HepG2 (cell line): ENCODE measurements at regions not wholly inside any gene's neighbourhood (a gene's known extent, or its start where the extent isn't known, plus 50 kb on each side); places are given as distances from the start of the nearest gene placed in this dataset.

Experiments used
- ATAC-seq: fragments of 200-7000 bp; cut with Tn5 transposase; 3 replicates; pipeline ENCODE4 v1.9.1; 2020; ENCODE audit warnings: mild to moderate bottlenecking, moderate library complexity
- BruUV-seq: library from RNA; stranded (reverse); fragments of 400-500 nt; replicated peaks from 2 replicates; lab custom pipeline; 2021; lab: Mats Ljungman, UMichigan
- CTCF ChIA-PET: fragments of 300-600 bp; formaldehyde crosslinking; extraction: SDS; loops from one replicate; lab custom pipeline; 2021; ENCODE audit warnings: low total read pairs, inconsistent platforms, low intra/inter-chr PET ratio; lab: Yijun Ruan, JAX
- POLR2A ChIA-PET: fragments of 350-600 bp; sonication (Branson Sonifier 250); formaldehyde crosslinking; loops from one replicate; lab custom pipeline; 2020; ENCODE audit warnings: antibody characterized with exemption, inconsistent platforms; lab: Yijun Ruan, JAX
- DNase-seq: peaks from one replicate; pipeline ENCODE4 v3.0.0-alpha.2; 2015; ENCODE audit warnings: low spot score
- FAIRE-seq: peaks from 3 replicates; lab custom pipeline; 2011; peaks lifted over from hg19 to GRCh38; lab: Jason Lieb, UNC
- H2AFZ ChIP-seq: one replicate; pipeline ENCODE4 v1.6.1; 2011; ENCODE audit warnings: low read length, inconsistent platforms
- H3K27ac ChIP-seq: fragments of 300-600 bp; 3 replicates; pipeline ENCODE4 v1.8.0; 2011; ENCODE audit warnings: mixed run types, mild to moderate bottlenecking, mixed read lengths, low read length, inconsistent platforms; ENCODE audit not compliant: insufficient read depth; ENCODE audit errors: extremely low read length
- H3K27me3 ChIP-seq, 2 experiments: fragments of 200-600 bp in 1 of 2; 2 replicates in 1 of 2; 3 replicates in 1 of 2; pipeline versions ENCODE4 v1.6.0 to v1.8.0; 2011; ENCODE audit warnings: low read length in 2 of 2, mild to moderate bottlenecking in 2 of 2, moderate library complexity in 2 of 2, inconsistent platforms in 1 of 2; ENCODE audit not compliant: insufficient read depth in 2 of 2, control insufficient read depth in 1 of 2
- H3K36me3 ChIP-seq, 2 experiments: fragments of 200-600 bp in 1 of 2; replicated peaks in 1 of 2; 2 replicates in 1 of 2; 3 replicates in 1 of 2; pipeline versions ENCODE4 v1.5.1 to v1.8.0; 2011; ENCODE audit warnings: low read length in 2 of 2, inconsistent platforms in 1 of 2; ENCODE audit not compliant: insufficient read depth in 2 of 2, control insufficient read depth in 1 of 2
- H3K4me1 ChIP-seq: 2 replicates; pipeline ENCODE4 v1.5.1; 2012; ENCODE audit warnings: low read length, inconsistent platforms; ENCODE audit not compliant: insufficient read depth
- H3K4me2 ChIP-seq: 2 replicates; pipeline ENCODE4 v1.6.0; 2011; ENCODE audit warnings: low read depth, low read length, inconsistent platforms
- H3K4me3 ChIP-seq, 3 experiments: fragments of 200-600 bp in 1 of 3; sonication (generic), shearing (Covaris generic) in 1 of 3; replicated peaks in 1 of 3; 2 replicates each; pipeline ENCODE4 v1.5.1; 2011 to 2016; ENCODE audit warnings: low read length in 3 of 3, inconsistent platforms in 2 of 3, low read depth in 2 of 3, mild to moderate bottlenecking in 2 of 3, control low read depth in 1 of 3, mixed read lengths in 1 of 3; ENCODE audit not compliant: insufficient read depth in 1 of 3
- H3K79me2 ChIP-seq: one replicate; pipeline ENCODE4 v1.6.1; 2011; ENCODE audit warnings: low read length, inconsistent platforms; ENCODE audit not compliant: insufficient read depth
- H3K9ac ChIP-seq: 2 replicates; pipeline ENCODE4 v1.6.0; 2011; ENCODE audit warnings: mild to moderate bottlenecking, low read depth, low read length, inconsistent platforms; ENCODE audit not compliant: insufficient read depth
- H3K9me3 ChIP-seq: 2 replicates; pipeline ENCODE4 v1.5.1; 2012; ENCODE audit warnings: mild to moderate bottlenecking, low read length
- H4K20me1 ChIP-seq: 2 replicates; pipeline ENCODE4 v1.6.0; 2011; ENCODE audit warnings: inconsistent platforms, mild to moderate bottlenecking, low read length, moderate library complexity; ENCODE audit not compliant: insufficient read depth
- CEBPB ChIP-seq: IDR thresholded peaks from 2 replicates; pipeline ENCODE4 v1.6.1; 2011; ENCODE audit warnings: low read depth, low read length, improper control_type of control experiment, borderline replicate concordance
- CEBPG ChIP-seq: IDR thresholded peaks from 2 replicates; pipeline ENCODE4 v1.6.1; 2016
- CTCF ChIP-seq: sonication (generic); formaldehyde crosslinking; IDR thresholded peaks from 2 replicates; pipeline ENCODE4 v1.5.0; 2020; ENCODE audit warnings: mild to moderate bottlenecking, missing genetic modification reagents, moderate library complexity
- ELF3 ChIP-seq: IDR thresholded peaks from 2 replicates; pipeline ENCODE4 v1.6.1; 2016; ENCODE audit warnings: missing genetic modification reagents, missing compliant biosample characterization
- FOSL2 ChIP-seq: sonication (generic); formaldehyde crosslinking; IDR thresholded peaks from 2 replicates; pipeline ENCODE4 v1.4.0; 2020; ENCODE audit warnings: missing genetic modification reagents
- FOXJ3 ChIP-seq: sonication (generic); formaldehyde crosslinking; IDR thresholded peaks from 2 replicates; pipeline ENCODE4 v1.4.0; 2020; ENCODE audit warnings: missing genetic modification reagents, mild to moderate bottlenecking, borderline replicate concordance
- GATAD2A ChIP-seq: IDR thresholded peaks from 2 replicates; pipeline ENCODE4 v1.6.1; 2016
- HMGXB4 ChIP-seq, 2 experiments: sonication (generic) in 1 of 2; formaldehyde crosslinking in 1 of 2; IDR thresholded peaks; 2 replicates each; pipeline versions ENCODE4 v1.4.0 to v1.6.1; 2018 to 2020; ENCODE audit warnings: missing genetic modification reagents in 2 of 2, borderline replicate concordance in 1 of 2, low read depth in 1 of 2, mild to moderate bottlenecking in 1 of 2, missing biosample characterization in 1 of 2
- HNRNPK ChIP-seq: fragments of 200-400 bp; formaldehyde crosslinking; IDR thresholded peaks from 2 replicates; pipeline ENCODE4 v1.6.1; 2018; ENCODE audit warnings: low read length, low read depth, moderate library complexity, mild to moderate bottlenecking; ENCODE audit not compliant: poor library complexity, severe bottlenecking
- JDP2 ChIP-seq: sonication (generic); formaldehyde crosslinking; IDR thresholded peaks from 2 replicates; pipeline ENCODE4 v1.8.1; 2022; ENCODE audit warnings: missing genetic modification reagents, borderline replicate concordance
- KLF9 ChIP-seq: IDR thresholded peaks from 2 replicates; pipeline ENCODE4 v1.6.1; 2016; ENCODE audit warnings: low read depth
- MIXL1 ChIP-seq: IDR thresholded peaks from 2 replicates; pipeline ENCODE4 v1.6.1; 2016
- MYNN ChIP-seq: sonication (generic); formaldehyde crosslinking; IDR thresholded peaks from 2 replicates; pipeline ENCODE4 v1.4.0; 2020; ENCODE audit warnings: mild to moderate bottlenecking, low read depth, missing genetic modification reagents
- PPARG ChIP-seq: conservative IDR thresholded peaks from 2 replicates; pipeline ENCODE4 v1.6.1; 2016; ENCODE audit warnings: missing biosample characterization, missing genetic modification reagents
- RAD21 ChIP-seq: fragments of 450-650 bp; formaldehyde crosslinking; IDR thresholded peaks from 2 replicates; pipeline ENCODE4 v1.5.0; 2020; ENCODE audit warnings: mild to moderate bottlenecking
- REL ChIP-seq: sonication (generic); formaldehyde crosslinking; conservative IDR thresholded peaks from 2 replicates; pipeline ENCODE4 v1.8.0; 2022; ENCODE audit warnings: mild to moderate bottlenecking, missing genetic modification reagents, moderate library complexity
- SAP130 ChIP-seq: IDR thresholded peaks from 2 replicates; pipeline ENCODE4 v1.6.1; 2016; ENCODE audit warnings: low read depth
- SMC3 ChIP-seq: IDR thresholded peaks from 2 replicates; pipeline ENCODE4 v1.6.1; 2011; ENCODE audit warnings: low read length, improper control_type of control experiment
- SOX13 ChIP-seq, 3 experiments: fragments of 450-650 bp in 1 of 3; sonication (generic) in 1 of 3; formaldehyde crosslinking in 1 of 3; IDR thresholded peaks in 2 of 3; conservative IDR thresholded peaks in 1 of 3; 2 replicates each; pipeline versions ENCODE4 v1.5.0 to v1.6.1; 2016 to 2020; ENCODE audit warnings: antibody characterized with exemption in 1 of 3, mild to moderate bottlenecking in 1 of 3, missing compliant biosample characterization in 1 of 3, missing genetic modification reagents in 1 of 3, moderate library complexity in 1 of 3
- STAG1 ChIP-seq: sonication (generic); formaldehyde crosslinking; IDR thresholded peaks from 2 replicates; pipeline ENCODE4 v1.4.0; 2020; ENCODE audit warnings: missing genetic modification reagents
- TEAD3 ChIP-seq: optimal IDR thresholded peaks from 2 replicates; pipeline ENCODE3; 2016; ENCODE audit warnings: borderline replicate concordance
- ZNF205 ChIP-seq: IDR thresholded peaks from 2 replicates; pipeline ENCODE4 v1.6.1; 2018; ENCODE audit warnings: missing biosample characterization, missing genetic modification reagents
- WGBS: methylation state at CpG from one replicate; pipeline ENCODE4 v1.1.6; 2017; ENCODE audit warnings: low lambda C conversion rate; 5-methylcytosine and 5-hydroxymethylcytosine counted together
- in situ Hi-C: cut with HindIII; loops from 2 replicates; pipeline ENCODE4 v1.10.0; 2017; ENCODE audit warnings: low pct_unique_long_range_greater_than_20kb; ENCODE audit not compliant: extremely low pct_ligation_motif_present
- intact Hi-C: fragments of 100-400 bp; cut with micrococcal nuclease; formaldehyde crosslinking; loops from one replicate; pipeline ENCODE4 v1.10.0; 2022; ENCODE audit not compliant: unreplicated experiment

- H3K79me2 ChIP-seq: no peaks in the 10 kb centered on the region
- no peak overlapping the region for H3K9ac ChIP-seq
- no TSS peak for BruUV-seq
- ATAC-seq: no peak; the same call in 2 of the 3 replicates
- no peak overlapping the region for H3K27ac ChIP-seq
- DNase-seq: peak; percentile 57
- ChIA-PET POLR2A (interaction anchor here (1.7 to 3.9 kb wide), 2 partner anchors 77 to 189 kb away, joined by 10 to 36 read pairs; partner anchors contain the start of genes NFKBIA and PSMA6), CTCF (interaction anchor here (0.9 to 1.4 kb wide), 3 partner anchors 192 to 198 kb away, joined by 3 to 7 read pairs (median 4); no protein-coding TSS in a partner anchor)
- no peak for FAIRE-seq
- no peak overlapping the region for H3K4me3 ChIP-seq
- H2AFZ ChIP-seq: no peak overlapping the region
- H4K20me1 ChIP-seq: no peaks in the 10 kb centered on the region
- in situ Hi-C loops: no loop called here
- 93% methylated on average over 5 of the region's 5 CpGs for WGBS
- H3K36me3 ChIP-seq: peaks cover 2 to 10% of the 10 kb centered on the region in 2 experiments; a peak in 2 of 5 replicates
- H3K4me2 ChIP-seq: no peak overlapping the region
- H3K9me3 ChIP-seq: no peaks in the 10 kb centered on the region
- H3K27me3 ChIP-seq: no peaks in the 10 kb centered on the region
- intact Hi-C loops: loop anchor here (1.0 to 2.0 kb wide), 3 partner anchors 78 to 198 kb away; partner anchors contain the start of gene PSMA6
- H3K4me1 ChIP-seq: peaks cover 25% of the 10 kb centered on the region
- TF ChIP-seq HNRNPK: no peak
- TF ChIP-seq HMGXB4 (CRISPR knock-in tag; IDR thresholded peaks at IDR 0.05; ENCODE audit: borderline replicate concordance in 1 of 2, low read depth in 1 of 2): 0 out of 4 replicates have a peak, but pooled peaks of 1 of the 2 experiments have one; percentile 39
- TF ChIP-seq STAG1: peak; percentile 87
- no peak for TF ChIP-seq JDP2 (CRISPR knock-in tag)
- 0 out of 2 replicates have a peak, but pooled peaks have one; percentile 25 for TF ChIP-seq ELF3
- TF ChIP-seq ZNF205 (CRISPR knock-in tag): no peak
- peak; percentile 66; the same call in 1 of the 2 replicates for TF ChIP-seq CEBPB
- TF ChIP-seq SMC3: peak; percentile 13; the same call in 1 of the 2 replicates
- TF ChIP-seq MYNN: no peak
- no peak for TF ChIP-seq FOXJ3 (CRISPR knock-in tag)
- 0 out of 2 replicates have a peak, but pooled peaks have one; percentile 37 for TF ChIP-seq PPARG (CRISPR knock-in tag)
- peak; percentile 46; the same call in 1 of the 2 replicates for TF ChIP-seq RAD21 (CRISPR knock-in tag)
- TF ChIP-seq MIXL1 (CRISPR knock-in tag): 0 out of 2 replicates have a peak, but pooled peaks have one; percentile 67
- TF ChIP-seq CEBPG: peak; percentile 17; the same call in 1 of the 2 replicates
- TF ChIP-seq CTCF: peak; percentile 68
- TF ChIP-seq SAP130 (CRISPR knock-in tag): 0 out of 2 replicates have a peak, but pooled peaks have one; percentile 21
- TF ChIP-seq SOX13 (IDR thresholded peaks at IDR 0.05): no peak
- TF ChIP-seq SOX13 (CRISPR knock-in tag; conservative IDR thresholded peaks at IDR 0.05 in 1 of 2, IDR thresholded peaks at IDR 0.05 in 1 of 2): 0 out of 4 replicates have a peak, but pooled peaks of 1 of the 2 experiments have one; percentile 18
- TF ChIP-seq GATAD2A (CRISPR knock-in tag): 0 out of 2 replicates have a peak, but pooled peaks have one; percentile 26
- TF ChIP-seq REL (CRISPR knock-in tag): no peak
- 0 out of 2 replicates have a peak, but pooled peaks have one; percentile 24 for TF ChIP-seq KLF9 (CRISPR knock-in tag)
- 0 out of 2 replicates have a peak, but pooled peaks have one; percentile 4 for TF ChIP-seq FOSL2 (CRISPR knock-in tag)
- TF ChIP-seq TEAD3: peak; percentile 96
These were observed 76.9 kb upstream of the PSMA6 start for GRCh38 chr14:35215110-35215813.
